ENCODE measurements at regions not wholly inside any gene's neighbourhood (a gene's known extent, or its start where the extent isn't known, plus 50 kb on each side); places are given as distances from the start of the nearest gene placed in this dataset.
"Not testable (repeated sequence)": the region's sequence is repeated elsewhere in the genome, so short reads cannot be mapped to it uniquely, and the experiment has no call there.

GRCh38 chr1:238399558-238399957 lies 508.8 kb upstream of the ZP4 start:
- 86 to 95% (median 89%) methylated on average over 4 of the region's 4 CpGs for WGBS, 4 donors
- H3K27ac ChIP-seq, result no peak overlapping the region
- H3K4me1 ChIP-seq (replicated peaks in 1 of 2), result no peaks in the 10 kb centered on the region
- no peaks in the 10 kb centered on the region for H3K9me3 ChIP-seq (replicated peaks in 1 of 3)
- H3K36me3 ChIP-seq (replicated peaks in 1 of 2), result no peaks in the 10 kb centered on the region
- no peaks in the 10 kb centered on the region for H3K27me3 ChIP-seq
- no peak overlapping the region for H3K4me3 ChIP-seq
- TF ChIP-seq POLR2A (IDR thresholded peaks at IDR 0.05) (no peak), CTCF (IDR thresholded peaks at IDR 0.05) (no peak)
- DNase-seq, result no peak
- intact Hi-C loops (cut with DNase I), result no loop called here

- no peak overlapping the region for H3K4me3 ChIP-seq
- no peak for DNase-seq
- TF ChIP-seq POLR2A (IDR thresholded peaks at IDR 0.05) (no peak), CTCF (IDR thresholded peaks at IDR 0.05) (no peak)
- no peaks in the 10 kb centered on the region for H3K9me3 ChIP-seq (replicated peaks in 1 of 3)
- H3K4me1 ChIP-seq (replicated peaks in 1 of 2), result no peaks in the 10 kb centered on the region
- H3K27me3 ChIP-seq, result no peaks in the 10 kb centered on the region
- H3K27ac ChIP-seq, result no peak overlapping the region
- no peaks in the 10 kb centered on the region for H3K36me3 ChIP-seq (replicated peaks in 1 of 2)
- intact Hi-C loops (cut with DNase I), result no loop called here
Measured at GRCh38 chr1:238396140-238396539, 505.4 kb upstream of the ZP4 start.

GRCh38 chr1:238384381-238384780 lies 493.7 kb upstream of the ZP4 start:
- intact Hi-C loops (cut with DNase I), result no loop called here
- no peak overlapping the region for H3K4me3 ChIP-seq
- 37 to 63% (median 50%) methylated on average over 5 of the region's 5 CpGs for WGBS, 4 donors

GRCh38 chr1:238380167-238380566 lies 489.4 kb upstream of the ZP4 start:
- DNase-seq, result no peak
- Histone ChIP-seq H3K4me3 (no peak overlapping the region), H3K4me1 (replicated peaks in 1 of 2) (no peaks in the 10 kb centered on the region)

More at GRCh38 chr1:238384381-238384780, 493.7 kb upstream of the ZP4 start:
- H3K9me3 ChIP-seq (replicated peaks in 1 of 3), result no peaks in the 10 kb centered on the region
- no peak for DNase-seq
- H3K27ac ChIP-seq, result no peak overlapping the region
- no peaks in the 10 kb centered on the region for H3K27me3 ChIP-seq
- H3K36me3 ChIP-seq (replicated peaks in 1 of 2), result no peaks in the 10 kb centered on the region
- no peaks in the 10 kb centered on the region for H3K4me1 ChIP-seq (replicated peaks in 1 of 2)
- TF ChIP-seq CTCF (IDR thresholded peaks at IDR 0.05), result no peak
- TF ChIP-seq POLR2A (IDR thresholded peaks at IDR 0.05), result no peak

GRCh38 chr1:238379446-238379845 lies 488.7 kb upstream of the ZP4 start:
- H3K27me3 ChIP-seq; intact Hi-C loops (cut with DNase I); H3K9me3 ChIP-seq (replicated peaks in 1 of 3); H3K27ac ChIP-seq; DNase-seq; H3K4me1 ChIP-seq (replicated peaks in 1 of 2); H3K4me3 ChIP-seq; H3K36me3 ChIP-seq (replicated peaks in 1 of 2): not testable (repeated sequence)
- WGBS, 4 donors, result 86 to 92% (median 90%) methylated on average over 6 to 9 of the region's 9 CpGs

More at GRCh38 chr1:238380167-238380566, 489.4 kb upstream of the ZP4 start:
- WGBS, 4 donors, result 70 to 87% (median 85%) methylated on average over 2 of the region's 2 CpGs
- H3K9me3 ChIP-seq (replicated peaks in 1 of 3), result no peaks in the 10 kb centered on the region
- H3K27ac ChIP-seq, result no peak overlapping the region
- no peak for TF ChIP-seq POLR2A (IDR thresholded peaks at IDR 0.05)
- TF ChIP-seq CTCF (IDR thresholded peaks at IDR 0.05), result no peak
- no peaks in the 10 kb centered on the region for H3K36me3 ChIP-seq (replicated peaks in 1 of 2)
- intact Hi-C loops (cut with DNase I), result no loop called here
- H3K27me3 ChIP-seq, result no peaks in the 10 kb centered on the region

Measured in adrenal gland (tissue), 9 donors.